ENCODE measurements at regions not wholly inside any gene's neighbourhood (a gene's known extent, or its start where the extent isn't known, plus 50 kb on each side); places are given as distances from the start of the nearest gene placed in this dataset.
"Not testable (repeated sequence)": the region's sequence is repeated elsewhere in the genome, so short reads cannot be mapped to it uniquely, and the experiment has no call there.

- no peak for DNase-seq (ENCODE audit: low spot score)
Measured at GRCh38 chr7:156547884-156548561, 92.6 kb upstream of the RNF32 start.

GRCh38 chr7:156545979-156546378, 94.6 kb upstream of the RNF32 start:
- DNase-seq (ENCODE audit: low spot score) = no peak

- DNase-seq (ENCODE audit: low spot score) = no peak
Measured at GRCh38 chr7:156544919-156545715, 95.5 kb upstream of the RNF32 start.

- no peak for DNase-seq (ENCODE audit: low spot score)
Measured at GRCh38 chr7:156543699-156544598, 96.6 kb upstream of the RNF32 start.

- no peak for DNase-seq (ENCODE audit: low spot score)
Measured at GRCh38 chr7:156540619-156541165, 99.9 kb upstream of the RNF32 start.

- DNase-seq (ENCODE audit: low spot score) = no peak
Measured at GRCh38 chr7:156539999-156540398, 100.6 kb upstream of the RNF32 start.

- DNase-seq (ENCODE audit: low spot score) = no peak
Measured at GRCh38 chr7:156537006-156537405, 103.6 kb upstream of the RNF32 start.

- no peak for DNase-seq (ENCODE audit: low spot score)
Measured at GRCh38 chr7:156534925-156535324, 105.6 kb upstream of the RNF32 start.

- no peak for DNase-seq (ENCODE audit: low spot score)
Measured at GRCh38 chr7:156533964-156534363, 106.6 kb upstream of the RNF32 start.

GRCh38 chr7:156533420-156533819, 107.2 kb upstream of the RNF32 start:
- no peak for DNase-seq (ENCODE audit: low spot score)

- no peak for DNase-seq (ENCODE audit: low spot score)
Measured at GRCh38 chr7:156532016-156532602, 108.5 kb upstream of the RNF32 start.

- no peak for DNase-seq (ENCODE audit: low spot score)
Measured at GRCh38 chr7:156529956-156530355, 110.6 kb upstream of the RNF32 start.

- DNase-seq (ENCODE audit: low spot score) = no peak
Measured at GRCh38 chr7:156527458-156527890, 113.1 kb upstream of the RNF32 start.

GRCh38 chr7:156524818-156525597, 115.6 kb upstream of the RNF32 start:
- DNase-seq (ENCODE audit: low spot score) = no peak

GRCh38 chr7:156523447-156524048, 117.0 kb upstream of the RNF32 start:
- no peak for DNase-seq (ENCODE audit: low spot score)

- no peak for DNase-seq (ENCODE audit: low spot score)
Measured at GRCh38 chr7:156522801-156523200, 117.8 kb upstream of the RNF32 start.

- DNase-seq (ENCODE audit: low spot score) = no peak
Measured at GRCh38 chr7:156519070-156519469, 121.5 kb upstream of the RNF32 start.

GRCh38 chr7:156518466-156518865, 122.1 kb upstream of the RNF32 start:
- DNase-seq (ENCODE audit: low spot score) = no peak

- not testable (repeated sequence) for DNase-seq (ENCODE audit: low spot score)
Measured at GRCh38 chr7:156517858-156518257, 122.7 kb upstream of the RNF32 start.

GRCh38 chr7:156516791-156517378, 123.7 kb upstream of the RNF32 start:
- no peak for DNase-seq (ENCODE audit: low spot score)

Data from germinal center (tissue), 1 donor.